HG03045 (cell line): ENCODE measurements at regions not wholly inside any gene's neighbourhood (a gene's known extent, or its start where the extent isn't known, plus 50 kb on each side); places are given as distances from the start of the nearest gene placed in this dataset.

Source experiments
- ATAC-seq: cut with Tn5 transposase; IDR thresholded peaks from one replicate; pipeline ENCODE4 v1.9.1; 2021; ENCODE audit warnings: mild to moderate bottlenecking, moderate library complexity; ENCODE audit not compliant: unreplicated experiment

GRCh38 chr4:132506568-132506967 is 642.5 kb upstream of the PCDH10 start:
- ATAC-seq: no peak

GRCh38 chr4:132513491-132513890 is 635.6 kb upstream of the PCDH10 start:
- ATAC-seq: no peak

- ATAC-seq: no peak
Observed at GRCh38 chr4:132526652-132527051, 622.4 kb upstream of the PCDH10 start.

- no peak for ATAC-seq
Observed at GRCh38 chr4:132527817-132528216, 621.3 kb upstream of the PCDH10 start.

- ATAC-seq: no peak
Observed at GRCh38 chr4:132530861-132531260, 618.2 kb upstream of the PCDH10 start.

- ATAC-seq: no peak
Observed at GRCh38 chr4:132540268-132540667, 608.8 kb upstream of the PCDH10 start.

- ATAC-seq: no peak
Observed at GRCh38 chr4:132540797-132541196, 608.3 kb upstream of the PCDH10 start.

GRCh38 chr4:132542228-132542627 is 606.9 kb upstream of the PCDH10 start:
- no peak for ATAC-seq

- no peak for ATAC-seq
Observed at GRCh38 chr4:132548463-132548862, 600.6 kb upstream of the PCDH10 start.

- no peak for ATAC-seq
Observed at GRCh38 chr4:132556316-132556715, 592.8 kb upstream of the PCDH10 start.

GRCh38 chr4:132557660-132558059 is 591.4 kb upstream of the PCDH10 start:
- no peak for ATAC-seq

- ATAC-seq: no peak
Observed at GRCh38 chr4:132564920-132565319, 584.2 kb upstream of the PCDH10 start.

GRCh38 chr4:132565542-132565941 is 583.6 kb upstream of the PCDH10 start:
- no peak for ATAC-seq

- no peak for ATAC-seq
Observed at GRCh38 chr4:132572210-132572609, 576.9 kb upstream of the PCDH10 start.

GRCh38 chr4:132587626-132588025 is 561.5 kb upstream of the PCDH10 start:
- no peak for ATAC-seq

GRCh38 chr4:132592340-132592739 is 556.8 kb upstream of the PCDH10 start:
- no peak for ATAC-seq

- no peak for ATAC-seq
Observed at GRCh38 chr4:132592850-132593249, 556.2 kb upstream of the PCDH10 start.

- no peak for ATAC-seq
Observed at GRCh38 chr4:132593717-132594400, 555.2 kb upstream of the PCDH10 start.

GRCh38 chr4:132596186-132596585 is 552.9 kb upstream of the PCDH10 start:
- ATAC-seq: no peak

GRCh38 chr4:132605551-132605950 is 543.5 kb upstream of the PCDH10 start:
- no peak for ATAC-seq

- ATAC-seq: no peak
Observed at GRCh38 chr4:132614682-132615081, 534.4 kb upstream of the PCDH10 start.

- ATAC-seq: no peak
Observed at GRCh38 chr4:132619968-132620367, 529.1 kb upstream of the PCDH10 start.
